ENCODE measurements at regions not wholly inside any gene's neighbourhood (a gene's known extent, or its start where the extent isn't known, plus 50 kb on each side); places are given as distances from the start of the nearest gene placed in this dataset.

DNA sequence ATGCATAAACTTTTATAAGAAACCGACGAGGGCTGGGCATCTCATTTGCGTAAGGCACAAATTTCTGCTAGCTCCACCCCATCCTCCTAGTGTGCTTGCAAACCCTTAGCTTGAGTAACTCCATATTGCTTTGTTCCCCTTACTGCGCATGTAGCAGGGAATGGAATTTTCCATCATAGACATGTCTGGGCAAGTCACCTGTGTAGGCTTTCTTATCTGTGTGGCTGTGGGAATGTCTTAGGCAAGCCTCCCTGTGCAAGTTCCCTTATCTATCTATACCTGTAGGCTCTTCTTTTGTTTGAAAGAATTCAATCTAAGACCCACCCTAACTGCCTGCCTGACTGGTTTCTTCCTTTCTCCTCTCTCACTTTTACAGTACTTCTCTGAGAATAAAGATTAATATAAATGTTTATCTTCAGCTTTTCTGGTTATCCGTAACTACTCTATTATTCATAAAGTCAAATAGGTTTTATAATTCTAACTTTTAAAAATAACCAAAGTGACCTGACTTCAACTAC is 217.6 kb upstream of the FIGN start:
- TF ChIP-seq CTCF (IDR thresholded peaks at IDR 0.05) (no peak), EZH2 (IDR thresholded peaks at IDR 0.05) (no peak)

Measured in neural progenitor cell (in vitro differentiated cells).